Upper lobe of left lung (tissue), 6 donors: ENCODE measurements at regions not wholly inside any gene's neighbourhood (a gene's known extent, or its start where the extent isn't known, plus 50 kb on each side); places are given as distances from the start of the nearest gene placed in this dataset.

ENCODE experiments used
- ATAC-seq, 2 donors: fragments of 200-7000 bp; cut with Tn5 transposase; one replicate each; pipeline ENCODE4 v1.9.1; 2022; ENCODE audit warnings: mild to moderate bottlenecking in 2 of 2, moderate library complexity in 2 of 2; ENCODE audit not compliant: low FRiP score in 2 of 2
- DNase-seq, 2 donors: peaks; one replicate each; pipeline ENCODE4 v3.0.0-alpha.2; 2019 to 2020
- H3K27ac ChIP-seq, 4 donors: fragments of 200-600 bp; sonication (generic); one replicate each; pipeline ENCODE4 v1.5.1; 2016 to 2019
- H3K27me3 ChIP-seq, 4 donors: fragments of 200-600 bp; sonication (generic); one replicate each; pipeline ENCODE4 v1.5.1; 2017 to 2019
- H3K36me3 ChIP-seq, 4 donors: fragments of 200-600 bp; sonication (generic); one replicate each; pipeline ENCODE4 v1.5.1; 2016 to 2019
- H3K4me1 ChIP-seq, 4 donors: fragments of 200-600 bp; sonication (generic); one replicate each; pipeline ENCODE4 v1.5.1; 2018 to 2019
- H3K4me3 ChIP-seq, 4 donors: fragments of 200-600 bp; sonication (generic); one replicate each; pipeline ENCODE4 v1.5.1; 2017 to 2019; ENCODE audit warnings: mild to moderate bottlenecking in 2 of 4, moderate library complexity in 1 of 4
- H3K9me3 ChIP-seq, 4 donors: fragments of 200-600 bp; sonication (generic); one replicate each; pipeline ENCODE4 v1.5.1; 2018 to 2019
- EP300 ChIP-seq, 4 donors: sonication (generic); formaldehyde crosslinking; IDR thresholded peaks; one replicate each; pipeline ENCODE4 v1.5.1; 2017; ENCODE audit warnings: antibody characterized with exemption in 4 of 4, control low read depth in 2 of 4
- POLR2A ChIP-seq, 4 donors: fragments of 450-650 bp; IDR thresholded peaks; one replicate each; pipeline ENCODE4 v1.5.1; 2016 to 2017; ENCODE audit warnings: antibody characterized with exemption in 4 of 4, mild to moderate bottlenecking in 2 of 4
- POLR2AphosphoS5 ChIP-seq, 2 donors: sonication (generic); formaldehyde crosslinking; IDR thresholded peaks; one replicate each; pipeline ENCODE4 v1.5.1; 2017; ENCODE audit warnings: antibody characterized with exemption in 2 of 2
- WGBS, 2 donors: methylation state at CpG; one replicate each; pipeline ENCODE4 v1.1.5; 2017 to 2018; 5-methylcytosine and 5-hydroxymethylcytosine counted together
- TF ChIP-seq, protein P1 (sequence below), 6 experiments: fragments of 450-650 bp in 4 of 6; fragments of 200-600 bp in 2 of 6; sonication (generic) in 2 of 6; IDR thresholded peaks; one replicate each; pipeline ENCODE4 v1.5.1; 2016 to 2019; ENCODE audit warnings: antibody characterized with exemption in 6 of 6
- donor health status: DM: no; HTN: no; CAD: no; lungs with moderate emphysema.
- donor health status: DM: no; HTN: yes; CAD: no; lungs with severe emphysema.

DNA sequence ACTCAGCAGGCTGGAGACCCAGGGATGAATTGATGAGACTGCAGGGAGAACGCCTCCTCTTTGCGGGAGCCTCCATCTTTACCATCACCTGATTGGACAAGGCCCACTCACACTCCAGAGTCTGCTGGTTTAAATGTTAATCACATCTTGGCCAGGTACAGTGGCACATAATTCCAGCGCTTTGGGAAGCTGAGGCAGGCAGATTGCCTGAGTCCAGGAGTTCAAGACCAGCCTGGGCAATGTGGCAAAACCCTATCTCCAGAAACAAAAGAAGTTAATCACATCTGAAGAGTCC is 121.8 kb upstream of the C1orf174 start:
- no peaks in the 10 kb centered on the region for H3K4me1 ChIP-seq
- no peaks in the 10 kb centered on the region for H3K27me3 ChIP-seq
- DNase-seq (no peak), ATAC-seq (no peak)
- no peaks in the 10 kb centered on the region for H3K36me3 ChIP-seq
- H3K9me3 ChIP-seq, result no peaks in the 10 kb centered on the region
- no peak overlapping the region for H3K27ac ChIP-seq
- TF ChIP-seq POLR2AphosphoS5 (IDR thresholded peaks at IDR 0.05), result no peak
- TF ChIP-seq EP300 (IDR thresholded peaks at IDR 0.05), result no peak
- TF ChIP-seq, protein P1, sequence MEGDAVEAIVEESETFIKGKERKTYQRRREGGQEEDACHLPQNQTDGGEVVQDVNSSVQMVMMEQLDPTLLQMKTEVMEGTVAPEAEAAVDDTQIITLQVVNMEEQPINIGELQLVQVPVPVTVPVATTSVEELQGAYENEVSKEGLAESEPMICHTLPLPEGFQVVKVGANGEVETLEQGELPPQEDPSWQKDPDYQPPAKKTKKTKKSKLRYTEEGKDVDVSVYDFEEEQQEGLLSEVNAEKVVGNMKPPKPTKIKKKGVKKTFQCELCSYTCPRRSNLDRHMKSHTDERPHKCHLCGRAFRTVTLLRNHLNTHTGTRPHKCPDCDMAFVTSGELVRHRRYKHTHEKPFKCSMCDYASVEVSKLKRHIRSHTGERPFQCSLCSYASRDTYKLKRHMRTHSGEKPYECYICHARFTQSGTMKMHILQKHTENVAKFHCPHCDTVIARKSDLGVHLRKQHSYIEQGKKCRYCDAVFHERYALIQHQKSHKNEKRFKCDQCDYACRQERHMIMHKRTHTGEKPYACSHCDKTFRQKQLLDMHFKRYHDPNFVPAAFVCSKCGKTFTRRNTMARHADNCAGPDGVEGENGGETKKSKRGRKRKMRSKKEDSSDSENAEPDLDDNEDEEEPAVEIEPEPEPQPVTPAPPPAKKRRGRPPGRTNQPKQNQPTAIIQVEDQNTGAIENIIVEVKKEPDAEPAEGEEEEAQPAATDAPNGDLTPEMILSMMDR (IDR thresholded peaks at IDR 0.05), result no peak
- TF ChIP-seq POLR2A (IDR thresholded peaks at IDR 0.05), result no peak
- H3K4me3 ChIP-seq, result no peak overlapping the region
- 64 to 76% methylated on average over 3 of the region's 3 CpGs for WGBS, 2 donors

GRCh38 chr1:4022715-4023114 is 122.6 kb upstream of the C1orf174 start:
- ATAC-seq (no peak), DNase-seq (no peak)
- Histone ChIP-seq H3K27me3 (no peaks in the 10 kb centered on the region), H3K36me3 (no peaks in the 10 kb centered on the region), H3K9me3 (no peaks in the 10 kb centered on the region), H3K27ac (no peak overlapping the region), H3K4me1 (no peaks in the 10 kb centered on the region), H3K4me3 (no peak overlapping the region)
- no peak for TF ChIP-seq POLR2AphosphoS5 (IDR thresholded peaks at IDR 0.05)
- TF ChIP-seq EP300 (IDR thresholded peaks at IDR 0.05), result no peak
- no peak for TF ChIP-seq POLR2A (IDR thresholded peaks at IDR 0.05)
- TF ChIP-seq, protein P1 (IDR thresholded peaks at IDR 0.05), result no peak
- 72 to 77% methylated on average over 10 to 14 of the region's 14 CpGs for WGBS, 2 donors

DNA sequence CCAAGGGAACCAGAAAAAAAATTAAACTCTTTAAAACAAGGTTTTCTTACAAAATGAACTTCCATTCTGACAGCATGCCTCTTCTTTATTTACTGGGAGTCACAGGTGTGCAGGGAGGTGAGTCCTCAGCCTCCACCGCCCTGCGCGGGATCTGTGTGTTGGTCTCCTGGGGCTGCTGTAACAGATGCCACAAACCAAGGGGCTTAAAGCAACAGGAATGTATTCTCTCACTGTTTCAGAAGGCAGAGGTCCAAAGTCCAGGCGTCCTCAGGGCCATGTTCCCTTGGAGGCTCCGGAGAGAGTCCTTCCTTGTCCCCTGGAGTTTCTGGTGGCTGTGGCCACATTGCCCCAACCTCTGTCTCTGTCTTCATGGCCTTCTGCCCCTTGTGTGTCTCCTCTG is 123.6 kb upstream of the C1orf174 start:
- Histone ChIP-seq H3K4me3 (no peak overlapping the region), H3K27me3 (no peaks in the 10 kb centered on the region), H3K9me3 (no peaks in the 10 kb centered on the region), H3K4me1 (no peaks in the 10 kb centered on the region), H3K36me3 (no peaks in the 10 kb centered on the region), H3K27ac (no peak overlapping the region)
- no peak for TF ChIP-seq EP300 (IDR thresholded peaks at IDR 0.05)
- 59 to 79% methylated on average over 5 of the region's 5 CpGs for WGBS, 2 donors
- no peak for ATAC-seq
- DNase-seq, result no peak

DNA sequence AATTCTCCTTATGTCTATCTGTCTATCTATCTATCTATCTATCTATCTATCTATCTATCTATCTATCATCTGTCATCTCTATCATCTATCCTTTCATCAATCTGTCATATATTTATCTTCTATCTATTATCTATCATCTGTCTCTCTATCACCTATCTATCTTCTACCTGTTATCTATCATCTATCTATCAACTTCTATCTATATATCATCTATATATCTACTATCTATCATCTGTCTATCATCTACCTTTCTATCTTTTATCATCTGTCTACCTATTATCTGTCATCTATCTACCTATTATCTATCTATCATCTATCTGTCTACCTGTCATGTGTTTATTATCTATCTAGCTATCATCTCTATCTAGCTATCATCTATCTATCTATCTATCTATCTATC is 124.7 kb upstream of the C1orf174 start:
- ATAC-seq (no peak), DNase-seq (no peak)
- H3K27ac ChIP-seq, result no peak overlapping the region
- H3K4me1 ChIP-seq, result no peaks in the 10 kb centered on the region
- H3K36me3 ChIP-seq, result no peaks in the 10 kb centered on the region
- no peak overlapping the region for H3K4me3 ChIP-seq
- TF ChIP-seq, protein P1 (IDR thresholded peaks at IDR 0.05), result no peak
- TF ChIP-seq POLR2AphosphoS5 (IDR thresholded peaks at IDR 0.05), result no peak
- no peak for TF ChIP-seq POLR2A (IDR thresholded peaks at IDR 0.05)
- TF ChIP-seq EP300 (IDR thresholded peaks at IDR 0.05), result no peak
- H3K27me3 ChIP-seq, result no peaks in the 10 kb centered on the region
- no peaks in the 10 kb centered on the region for H3K9me3 ChIP-seq

- Histone ChIP-seq H3K9me3 (no peaks in the 10 kb centered on the region), H3K4me1 (no peaks in the 10 kb centered on the region), H3K36me3 (no peaks in the 10 kb centered on the region), H3K27me3 (no peaks in the 10 kb centered on the region), H3K4me3 (no peak overlapping the region), H3K27ac (no peak overlapping the region)
- WGBS, 2 donors, result 59 to 76% methylated on average over 5 of the region's 5 CpGs
- TF ChIP-seq EP300 (IDR thresholded peaks at IDR 0.05) (no peak), POLR2AphosphoS5 (IDR thresholded peaks at IDR 0.05) (no peak), POLR2A (IDR thresholded peaks at IDR 0.05) (no peak)
- TF ChIP-seq, protein P1 (IDR thresholded peaks at IDR 0.05), result no peak
- DNase-seq (no peak), ATAC-seq (no peak)
These were observed 125.7 kb upstream of the C1orf174 start for GRCh38 chr1:4025752-4026151.
